SK-N-SH treated with all-trans-retinoic acid at 6 μM for 48 hours (cell line): ENCODE measurements at regions not wholly inside any gene's neighbourhood (a gene's known extent, or its start where the extent isn't known, plus 50 kb on each side); places are given as distances from the start of the nearest gene placed in this dataset.

Experiments
- ARNTL ChIP-seq: fragments of 450-650 bp; formaldehyde crosslinking; IDR thresholded peaks from 2 replicates; pipeline ENCODE4 v1.5.0; 2020; ENCODE audit warnings: low read depth, mild to moderate bottlenecking, moderate library complexity, borderline replicate concordance
- BACH2 ChIP-seq: fragments of 250-450 bp; sonication (Bioruptor Pico); IDR thresholded peaks from 2 replicates; pipeline ENCODE4 v1.9.0; 2021; ENCODE audit warnings: mild to moderate bottlenecking, borderline replicate concordance
- CSRNP3 ChIP-seq: fragments of 250-450 bp; sonication (Bioruptor Pico); IDR thresholded peaks from 2 replicates; pipeline ENCODE4 v1.5.1; 2021; ENCODE audit warnings: mild to moderate bottlenecking, moderate library complexity
- GLIS3 ChIP-seq: fragments of 250-450 bp; sonication (Bioruptor Pico); IDR thresholded peaks from 2 replicates; pipeline ENCODE4 v1.5.0; 2020; ENCODE audit warnings: mild to moderate bottlenecking, moderate library complexity
- ISL1 ChIP-seq: fragments of 250-450 bp; sonication (Bioruptor Pico); IDR thresholded peaks from 2 replicates; pipeline ENCODE4 v2.1.2; 2022; ENCODE audit warnings: mild to moderate bottlenecking, moderate library complexity
- OSR1 ChIP-seq: fragments of 250-450 bp; sonication (Bioruptor Pico); IDR thresholded peaks from 2 replicates; pipeline ENCODE4 v1.8.0; 2022; ENCODE audit warnings: moderate library complexity, mild to moderate bottlenecking, inconsistent platforms
- PATZ1 ChIP-seq: fragments of 250-450 bp; sonication (Bioruptor Pico); IDR thresholded peaks from 2 replicates; pipeline ENCODE4 v1.8.0; 2020; ENCODE audit warnings: mild to moderate bottlenecking, moderate library complexity, borderline replicate concordance
- TCF4 ChIP-seq: fragments of 250-450 bp; sonication (Bioruptor Pico); IDR thresholded peaks from 2 replicates; pipeline ENCODE4 v1.8.0; 2021; ENCODE audit warnings: mild to moderate bottlenecking, moderate library complexity, borderline replicate concordance
- TOX ChIP-seq: fragments of 250-450 bp; sonication (Bioruptor Pico); IDR thresholded peaks from 2 replicates; pipeline ENCODE4 v1.8.0; 2021; ENCODE audit warnings: mild to moderate bottlenecking, moderate library complexity, borderline replicate concordance
- TSHZ2 ChIP-seq: fragments of 250-450 bp; sonication (Bioruptor Pico); IDR thresholded peaks from 2 replicates; pipeline ENCODE4 v1.5.0; 2020; ENCODE audit warnings: mild to moderate bottlenecking, moderate library complexity
- ZFP3 ChIP-seq: fragments of 250-450 bp; sonication (Bioruptor Pico); IDR thresholded peaks from 2 replicates; pipeline ENCODE4 v1.5.0; 2020; ENCODE audit warnings: mild to moderate bottlenecking, moderate library complexity
- ZNF8 ChIP-seq: fragments of 450-650 bp; formaldehyde crosslinking; IDR thresholded peaks from 2 replicates; pipeline ENCODE4 v1.5.0; 2020; ENCODE audit warnings: mild to moderate bottlenecking, moderate library complexity
- TF ChIP-seq, protein P1 (sequence below): fragments of 250-450 bp; sonication (Bioruptor Pico); IDR thresholded peaks from 2 replicates; pipeline ENCODE4 v1.8.0; 2021; ENCODE audit warnings: low read depth, mild to moderate bottlenecking, moderate library complexity, borderline replicate concordance

DNA sequence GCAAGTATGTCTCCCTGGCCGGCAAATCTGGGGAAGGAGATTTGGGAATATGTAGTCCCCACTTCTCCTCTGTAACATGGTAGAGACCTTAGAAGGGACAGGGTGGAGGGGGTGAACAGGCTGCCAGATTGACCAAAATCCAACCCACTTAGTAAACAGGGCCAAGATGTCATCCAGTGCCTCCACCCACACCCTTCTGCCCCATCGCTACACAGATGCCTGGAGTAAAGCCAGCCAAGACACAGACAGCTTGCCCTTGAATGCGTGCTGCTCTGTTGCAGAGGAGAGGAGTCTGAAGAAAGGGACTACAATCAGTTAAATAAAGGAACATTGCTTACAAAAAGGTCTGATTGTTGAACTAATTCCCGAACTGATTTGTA, 160.1 kb upstream of the LDB2 start:
- no peak for TF ChIP-seq ZNF8
- no peak for TF ChIP-seq TCF4 (CRISPR knock-in tag)
- no peak for TF ChIP-seq TSHZ2
- no peak for TF ChIP-seq ZFP3
- no peak for TF ChIP-seq PATZ1
- no peak for TF ChIP-seq CSRNP3
- no peak for TF ChIP-seq OSR1 (CRISPR knock-in tag)
- TF ChIP-seq, protein P1, sequence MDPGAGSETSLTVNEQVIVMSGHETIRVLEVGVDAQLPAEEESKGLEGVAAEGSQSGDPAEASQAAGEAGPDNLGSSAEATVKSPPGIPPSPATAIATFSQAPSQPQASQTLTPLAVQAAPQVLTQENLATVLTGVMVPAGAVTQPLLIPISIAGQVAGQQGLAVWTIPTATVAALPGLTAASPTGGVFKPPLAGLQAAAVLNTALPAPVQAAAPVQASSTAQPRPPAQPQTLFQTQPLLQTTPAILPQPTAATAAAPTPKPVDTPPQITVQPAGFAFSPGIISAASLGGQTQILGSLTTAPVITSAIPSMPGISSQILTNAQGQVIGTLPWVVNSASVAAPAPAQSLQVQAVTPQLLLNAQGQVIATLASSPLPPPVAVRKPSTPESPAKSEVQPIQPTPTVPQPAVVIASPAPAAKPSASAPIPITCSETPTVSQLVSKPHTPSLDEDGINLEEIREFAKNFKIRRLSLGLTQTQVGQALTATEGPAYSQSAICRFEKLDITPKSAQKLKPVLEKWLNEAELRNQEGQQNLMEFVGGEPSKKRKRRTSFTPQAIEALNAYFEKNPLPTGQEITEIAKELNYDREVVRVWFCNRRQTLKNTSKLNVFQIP (CRISPR knock-in tag) = no peak
- no peak for TF ChIP-seq ARNTL (CRISPR knock-in tag)
- TF ChIP-seq ISL1 (CRISPR knock-in tag) = no peak
- no peak for TF ChIP-seq BACH2 (CRISPR knock-in tag)
- no peak for TF ChIP-seq TOX (CRISPR knock-in tag)
- no peak for TF ChIP-seq GLIS3 (CRISPR knock-in tag)
